ENCODE measurements at regions not wholly inside any gene's neighbourhood (a gene's known extent, or its start where the extent isn't known, plus 50 kb on each side); places are given as distances from the start of the nearest gene placed in this dataset.

DNA sequence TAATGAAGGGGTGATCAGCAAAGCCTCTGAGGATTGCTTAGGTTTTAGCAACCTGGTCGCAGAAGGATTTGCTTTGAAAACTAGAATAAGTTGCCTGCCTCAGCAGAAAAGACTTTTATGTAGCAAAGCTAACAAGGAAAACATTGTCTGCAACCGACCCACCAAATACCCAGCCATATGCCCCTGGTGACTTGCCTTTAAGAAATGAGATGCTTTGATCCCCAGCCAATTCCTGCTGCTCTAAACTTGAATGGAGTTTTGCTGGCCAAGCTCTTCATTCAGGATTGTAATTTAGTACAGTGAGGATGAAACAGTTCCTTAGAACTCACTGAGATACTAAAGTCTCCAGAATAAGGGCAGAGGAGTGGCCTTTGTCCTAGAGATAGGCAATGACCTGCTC lies 139.8 kb upstream of the PROK2 start:
- DNase-seq (ENCODE audit: low spot score): no peak

DNA sequence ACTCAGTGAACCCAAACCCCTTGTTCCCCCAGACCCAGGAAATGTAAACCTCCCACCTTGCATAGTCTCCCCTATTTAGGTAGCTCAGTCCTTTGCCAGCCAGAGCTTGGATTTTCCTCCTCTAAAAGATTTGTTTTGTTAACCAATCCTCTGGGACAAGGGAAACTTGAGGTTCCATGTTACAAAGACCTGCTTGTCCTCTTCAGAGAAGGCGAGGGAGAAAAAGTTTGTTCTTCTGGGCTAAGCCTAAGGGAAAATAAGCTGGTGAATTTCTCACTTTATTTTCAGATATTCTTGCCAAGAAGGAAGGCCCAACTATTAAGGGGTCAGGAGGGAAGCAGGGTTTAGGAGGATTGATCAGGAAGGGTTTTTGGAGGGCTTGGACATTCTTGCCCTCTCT lies 136.1 kb upstream of the PROK2 start:
- DNase-seq (ENCODE audit: low spot score): no peak

DNA sequence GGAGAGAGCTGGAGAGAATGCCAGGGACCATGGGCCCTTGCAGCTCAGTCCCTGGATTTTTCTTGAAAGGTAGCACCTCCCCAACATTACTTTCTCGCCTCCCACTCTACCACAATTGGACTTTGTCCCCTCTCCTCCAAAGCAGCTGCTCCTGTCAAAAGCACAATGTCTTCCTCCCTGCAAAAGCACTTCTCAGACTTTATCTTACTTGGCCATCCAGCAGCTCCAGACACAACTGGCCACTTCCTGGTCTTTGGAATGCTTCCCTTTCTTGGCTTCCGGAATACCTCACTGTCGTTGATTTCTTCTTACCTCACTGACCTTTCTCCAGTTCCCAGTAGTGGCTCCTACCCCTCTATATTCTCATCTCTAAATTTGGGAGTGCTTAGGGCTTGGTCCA lies 134.6 kb upstream of the PROK2 start:
- no peak for DNase-seq (ENCODE audit: low spot score)

- DNase-seq (ENCODE audit: low spot score): no peak
Measured at GRCh38 chr3:71917545-71917944, 132.6 kb upstream of the PROK2 start.

DNA sequence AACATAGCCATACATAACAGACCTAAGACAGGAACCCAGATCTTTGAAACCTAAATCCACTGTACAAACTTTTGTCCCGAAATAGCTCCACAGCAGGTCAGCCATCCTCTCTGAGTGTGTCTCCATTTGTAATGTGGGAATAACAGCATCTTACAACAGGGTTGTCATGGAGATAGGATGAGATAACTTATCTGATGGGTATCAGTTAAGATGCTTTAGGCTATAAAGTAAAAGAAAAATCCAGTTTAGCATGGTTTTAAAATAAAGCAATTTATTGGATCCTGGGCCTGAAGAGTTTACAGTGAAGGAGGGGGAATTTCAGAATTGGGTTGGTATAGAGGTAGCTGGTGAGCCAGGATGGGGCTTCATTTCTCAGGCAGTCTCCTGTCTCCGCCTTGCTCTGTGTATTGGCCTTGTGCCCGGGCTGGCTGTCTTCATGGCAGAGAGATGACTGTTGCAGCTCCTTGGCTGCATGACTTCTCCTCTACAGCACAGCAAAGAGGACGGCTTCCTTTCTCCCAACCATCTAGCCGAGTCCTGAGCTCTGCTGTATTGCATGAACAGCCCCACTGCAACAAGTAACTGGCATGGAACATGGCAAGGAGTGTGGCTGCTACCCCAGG lies 131.9 kb upstream of the PROK2 start:
- DNase-seq (ENCODE audit: low spot score): no peak

DNA sequence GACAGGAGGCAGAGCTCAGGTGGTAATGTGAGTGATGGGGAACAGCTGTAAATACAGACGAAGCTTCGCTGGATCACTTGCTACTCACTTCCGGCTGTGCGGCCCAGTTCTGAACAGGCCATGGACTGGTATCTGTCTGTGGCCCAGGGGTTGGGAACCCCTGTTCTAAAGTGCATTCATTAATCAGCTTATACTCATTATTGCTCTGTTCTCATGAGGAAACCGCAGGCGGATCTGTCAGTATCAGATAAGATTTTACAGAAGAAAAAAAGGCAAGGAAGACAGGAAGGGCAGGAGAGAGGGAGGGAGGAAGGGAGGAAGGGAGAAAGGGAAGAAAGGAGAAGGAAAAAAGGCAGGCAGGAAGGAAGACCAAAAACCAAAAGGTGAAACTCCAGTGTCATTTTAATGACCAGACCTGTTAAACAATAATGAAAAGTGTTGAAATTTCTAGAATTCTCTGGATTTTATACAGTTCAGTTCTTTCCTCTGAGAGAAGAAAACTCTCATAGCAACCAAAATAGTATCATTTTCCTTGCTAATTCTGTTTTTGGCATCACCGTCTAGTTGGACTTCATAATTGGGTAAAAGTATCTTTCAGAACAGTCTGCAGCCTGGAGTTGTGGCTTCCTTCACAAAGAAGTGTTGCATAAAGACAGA lies 128.0 kb upstream of the PROK2 start:
- DNase-seq (ENCODE audit: low spot score): no peak

DNA sequence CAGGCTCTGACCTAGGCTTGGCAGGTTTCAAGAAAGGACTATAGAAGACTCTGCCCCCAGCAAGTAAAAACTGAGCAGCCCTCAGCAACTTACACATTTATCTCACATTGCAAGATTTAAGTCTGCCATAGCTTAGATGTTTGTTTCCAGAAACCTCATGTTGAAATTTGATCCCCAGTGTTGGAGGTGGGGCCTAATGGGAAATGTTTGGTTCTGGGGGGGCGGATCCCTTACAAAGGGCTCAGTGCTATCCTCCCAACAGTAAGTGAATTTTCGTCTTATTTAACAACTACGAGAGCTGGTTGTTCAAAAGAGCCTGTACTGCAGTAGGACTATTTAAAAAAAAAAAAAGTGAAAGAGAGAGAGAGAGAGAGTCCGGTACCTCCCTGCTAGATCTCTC lies 125.2 kb upstream of the PROK2 start:
- no peak for DNase-seq (ENCODE audit: low spot score)

DNA sequence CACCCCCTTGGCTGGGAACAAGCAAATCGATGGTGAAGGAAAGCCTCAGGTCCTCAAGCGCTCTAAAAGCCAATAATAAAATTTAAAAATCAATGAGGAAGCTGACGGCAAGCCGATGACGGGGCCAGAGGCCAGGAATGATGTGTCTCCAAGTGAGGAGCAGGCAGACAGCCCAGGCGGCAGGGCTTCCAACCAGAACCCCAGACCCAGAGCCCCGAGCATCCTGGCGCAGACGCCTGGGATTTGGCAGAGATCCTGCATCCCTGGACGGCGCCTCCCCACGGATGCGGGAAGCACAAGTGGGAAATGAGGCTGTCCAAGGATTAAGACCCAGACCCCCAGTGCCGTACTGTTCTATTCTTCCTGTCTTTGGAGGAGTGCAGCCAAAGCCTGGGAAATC lies 123.0 kb upstream of the PROK2 start:
- DNase-seq (ENCODE audit: low spot score): no peak

- DNase-seq (ENCODE audit: low spot score): no peak
Measured at GRCh38 chr3:71906976-71907375, 122.0 kb upstream of the PROK2 start.

- DNase-seq (ENCODE audit: low spot score): no peak
Measured at GRCh38 chr3:71905426-71905825, 120.5 kb upstream of the PROK2 start.

DNA sequence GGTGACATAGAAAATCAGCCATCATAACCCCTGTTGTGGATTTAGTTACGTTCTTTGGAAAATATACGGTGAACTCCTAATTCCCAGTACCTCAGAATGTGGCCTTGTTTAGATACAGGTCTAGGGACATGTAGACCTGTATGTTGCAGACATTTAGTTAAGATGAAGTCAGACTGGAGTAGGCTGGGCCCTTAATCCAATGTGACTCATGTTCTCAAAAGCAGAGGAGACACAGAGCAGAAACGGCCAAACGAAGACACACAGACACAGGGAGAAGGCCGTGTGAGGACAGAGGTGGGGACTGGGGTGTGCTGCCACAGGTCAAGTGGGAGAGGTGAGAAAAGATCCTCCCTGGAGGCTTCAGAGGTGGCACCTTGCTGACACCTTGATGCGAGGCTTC lies 119.0 kb upstream of the PROK2 start:
- no peak for DNase-seq (ENCODE audit: low spot score)

DNA sequence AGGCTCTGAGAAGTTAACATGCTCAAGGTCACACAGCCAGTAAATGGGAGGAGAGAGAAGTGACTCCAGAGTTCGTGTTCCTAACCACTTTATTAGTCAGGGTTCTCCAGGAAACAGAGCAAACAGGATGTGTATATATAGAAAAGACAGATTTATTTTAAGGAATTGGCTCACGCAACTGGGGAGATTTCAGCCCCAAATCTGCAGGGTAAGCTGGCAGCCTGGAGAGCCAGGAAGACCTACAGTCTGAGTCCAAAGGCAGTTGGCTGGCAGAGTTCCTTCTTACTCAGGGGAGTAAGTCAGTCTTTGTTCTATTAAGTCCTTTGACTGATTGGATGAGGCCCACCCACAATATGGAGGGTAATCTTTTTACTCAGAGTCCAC lies 118.2 kb upstream of the PROK2 start:
- no peak for DNase-seq (ENCODE audit: low spot score)

DNA sequence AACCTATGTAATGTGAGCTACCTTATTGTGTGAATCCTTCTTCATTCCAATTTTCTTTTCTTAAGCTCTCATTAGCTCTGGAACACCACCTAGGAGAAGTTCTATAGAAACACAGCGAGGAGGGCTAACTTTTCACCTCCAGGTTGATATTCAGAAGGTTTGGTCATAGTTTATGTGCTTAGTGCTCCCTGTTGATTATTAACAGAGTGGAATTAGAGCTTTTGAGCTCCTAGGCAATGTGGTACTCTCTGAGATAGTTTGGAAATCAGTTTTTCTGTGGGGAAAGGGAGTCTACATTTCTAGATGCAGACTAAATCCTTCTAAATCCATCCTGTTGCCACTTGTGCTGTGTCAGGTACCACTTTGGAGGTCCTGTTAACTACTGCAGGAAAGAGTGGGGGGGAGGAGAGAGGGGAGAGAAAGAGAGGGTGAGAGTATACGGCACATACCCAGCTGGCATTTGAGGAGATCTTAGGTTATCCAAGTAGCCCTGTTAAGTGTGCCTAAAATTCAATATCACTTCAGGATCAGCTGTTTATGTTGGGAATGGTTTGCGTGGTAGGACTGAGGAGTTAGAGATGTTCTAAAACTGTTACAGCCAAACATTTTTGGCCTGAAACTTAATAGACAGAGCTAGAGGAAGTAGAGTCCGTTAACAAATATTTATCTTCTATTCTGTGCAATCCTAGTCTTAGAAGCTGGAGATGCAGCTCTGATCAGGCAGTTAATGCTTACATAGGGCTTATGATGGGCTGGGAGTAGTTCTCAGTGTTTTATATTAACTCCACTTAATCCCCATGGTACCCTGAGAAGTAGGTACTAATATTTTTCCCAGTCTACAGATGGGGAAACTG lies 117.5 kb upstream of the PROK2 start:
- no peak for DNase-seq (ENCODE audit: low spot score)

GRCh38 chr3:71901645-71902044 lies 116.7 kb upstream of the PROK2 start:
- DNase-seq (ENCODE audit: low spot score): no peak

DNA sequence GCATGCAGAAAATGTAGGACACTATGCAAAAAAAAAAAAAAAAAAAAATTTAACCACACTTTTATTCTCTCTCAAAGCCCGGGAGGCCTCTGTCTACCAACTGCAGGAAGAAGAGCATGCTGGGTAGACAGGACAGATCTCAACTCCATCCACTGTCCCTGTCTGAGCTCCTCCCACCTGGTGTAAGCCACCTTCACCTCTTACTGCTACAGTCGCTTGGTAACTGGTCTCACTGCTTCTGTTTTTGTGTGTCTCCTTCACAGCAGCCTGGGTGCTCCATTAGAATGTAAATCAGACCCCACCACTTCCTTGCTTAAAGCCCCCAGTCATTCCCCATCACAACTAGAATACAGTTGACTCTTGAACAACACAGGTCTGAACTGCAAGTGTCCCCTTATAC lies 115.1 kb upstream of the PROK2 start:
- DNase-seq (ENCODE audit: low spot score): no peak

DNA sequence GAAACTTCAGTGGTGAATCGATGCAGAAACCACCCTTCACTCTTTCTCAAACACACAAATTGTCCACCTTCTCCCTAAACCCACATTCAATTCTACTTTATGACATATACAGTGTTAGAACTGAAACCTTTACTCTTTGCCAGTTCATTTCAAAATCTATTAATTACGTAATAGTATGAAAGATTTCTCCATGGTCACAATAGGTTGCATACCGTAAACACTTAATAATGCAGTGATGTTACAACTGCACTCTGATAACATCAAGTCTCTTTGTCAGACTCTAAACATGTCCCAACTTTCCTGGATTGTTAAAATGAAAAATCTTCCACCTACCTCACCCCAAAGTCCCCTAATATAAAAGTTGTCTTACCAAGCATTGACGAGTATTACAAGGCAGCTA lies 111.8 kb upstream of the PROK2 start:
- no peak for DNase-seq (ENCODE audit: low spot score)

DNA sequence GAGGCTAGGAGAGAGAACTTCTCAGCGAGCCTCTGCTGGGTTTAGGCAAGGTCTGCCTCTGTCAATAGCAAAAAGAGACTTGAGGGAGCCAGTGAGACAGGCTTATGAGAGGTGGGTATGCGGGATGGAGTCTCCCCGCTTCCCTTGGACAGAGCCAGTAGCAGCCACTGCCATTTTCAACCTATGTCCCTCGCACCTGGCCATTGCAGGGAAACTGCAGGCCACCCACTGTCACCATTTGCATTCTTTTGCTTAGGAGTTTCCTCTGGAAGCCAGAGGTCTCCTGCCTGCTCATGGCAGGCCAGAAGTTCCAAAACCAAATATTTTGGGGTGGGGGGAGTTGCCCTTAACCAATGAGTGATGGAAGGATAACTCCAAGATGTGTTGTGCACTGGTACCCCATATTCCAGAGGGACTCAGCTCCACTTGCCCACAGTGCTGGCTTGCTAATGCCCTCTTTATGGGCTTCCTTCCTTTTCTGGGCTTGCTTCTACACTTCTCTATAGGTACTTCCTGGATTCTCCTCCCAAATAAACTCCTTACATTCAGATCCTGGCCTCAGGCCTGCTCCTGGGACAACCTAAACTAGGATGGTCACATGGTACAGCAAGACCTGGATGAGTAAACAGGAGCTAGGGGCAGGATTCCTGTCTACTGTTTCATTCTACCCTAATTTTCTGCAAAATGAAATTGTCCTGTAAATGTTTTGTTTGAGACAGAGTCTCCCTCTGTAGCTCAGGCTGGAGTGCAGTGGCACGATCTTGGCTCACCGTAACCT lies 108.9 kb upstream of the PROK2 start:
- DNase-seq (ENCODE audit: low spot score): no peak

DNA sequence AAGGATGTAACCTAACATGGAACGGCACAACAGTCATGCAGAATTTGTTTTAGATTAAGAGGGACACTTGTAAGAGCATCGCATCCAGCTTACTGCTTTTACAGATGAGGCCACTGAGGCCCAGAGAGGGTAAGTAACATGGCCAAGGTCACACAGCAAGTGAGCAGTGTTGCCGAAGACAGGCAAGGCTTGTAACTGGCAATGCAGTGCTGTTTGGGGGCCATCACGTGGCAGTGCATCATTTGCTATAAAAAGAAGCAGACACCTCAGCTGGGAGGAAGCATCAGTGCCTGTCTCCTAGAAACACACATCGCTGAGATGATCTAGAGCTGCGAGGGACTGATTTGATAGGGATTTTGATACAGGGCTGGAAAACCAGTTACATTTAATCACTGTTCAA lies 108.2 kb upstream of the PROK2 start:
- DNase-seq (ENCODE audit: low spot score): no peak

GRCh38 chr3:71891483-71891882 lies 106.5 kb upstream of the PROK2 start:
- DNase-seq (ENCODE audit: low spot score): no peak

DNA sequence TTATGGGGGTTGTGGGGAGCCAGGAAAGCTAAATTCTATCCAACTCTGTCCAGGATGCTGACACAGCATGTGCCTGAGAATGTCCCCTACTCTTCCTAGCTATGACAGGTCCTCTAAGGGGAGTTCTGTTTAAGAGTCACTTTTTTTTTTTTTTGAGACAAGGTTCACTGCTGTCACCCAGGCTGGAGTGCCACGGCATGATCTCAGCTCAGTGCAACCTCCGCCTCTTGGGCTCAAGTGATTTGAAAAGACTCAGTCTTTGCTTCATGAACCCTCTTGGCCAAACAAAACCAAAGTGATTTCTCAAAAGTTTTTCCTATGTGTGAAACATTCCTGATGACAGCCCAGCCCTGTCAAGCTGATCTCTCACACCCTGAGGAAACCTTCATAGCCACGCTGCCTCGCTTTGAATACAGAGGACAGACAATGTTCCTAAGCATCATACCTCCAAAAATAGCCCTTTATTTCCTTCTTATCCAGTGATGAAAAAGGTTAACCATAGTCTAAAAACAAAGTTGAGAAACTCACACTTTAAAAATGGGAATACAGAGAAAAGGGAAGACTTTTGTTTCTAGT lies 105.5 kb upstream of the PROK2 start:
- no peak for DNase-seq (ENCODE audit: low spot score)

- no peak for DNase-seq (ENCODE audit: low spot score)
Measured at GRCh38 chr3:71887256-71887655, 102.3 kb upstream of the PROK2 start.

DNA sequence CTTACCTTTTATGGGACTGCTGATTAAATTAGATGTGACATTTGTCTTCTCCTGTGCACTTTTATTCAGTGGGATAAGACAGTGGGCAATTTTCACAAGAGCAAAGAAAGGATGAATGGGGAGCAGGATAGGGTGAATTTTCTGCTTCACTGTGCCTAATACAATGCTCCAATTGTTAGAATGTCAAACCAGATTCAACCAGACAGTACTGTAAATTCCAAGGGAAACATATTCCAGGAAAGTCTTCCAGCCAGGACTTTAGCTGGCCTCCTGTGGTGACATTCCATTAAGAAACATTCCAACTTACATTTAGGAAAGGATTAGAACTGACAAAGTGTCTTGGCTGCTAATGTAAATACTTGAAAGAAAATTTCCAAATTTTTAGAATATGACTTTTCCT lies 100.1 kb upstream of the PROK2 start:
- DNase-seq (ENCODE audit: low spot score): no peak
